Calu3 (cell line): ENCODE measurements at regions not wholly inside any gene's neighbourhood (a gene's known extent, or its start where the extent isn't known, plus 50 kb on each side); places are given as distances from the start of the nearest gene placed in this dataset.

ENCODE experiments used
- BruUV-seq: library from RNA; stranded (reverse); fragments of 400-500 nt; replicated peaks from 2 replicates; lab custom pipeline; 2021; lab: Mats Ljungman, UMichigan
- CTCF ChIA-PET: fragments of 300-600 bp; sonication (Branson Sonifier 250); formaldehyde crosslinking; loops from one replicate; lab custom pipeline; 2022; ENCODE audit warnings: antibody characterized with exemption; lab: Charles Lee
- DNase-seq: peaks from one replicate; pipeline ENCODE4 v3.0.0; 2022
- H3K27ac Mint-ChIP-seq: one replicate; pipeline ENCODE4 v1.8.0; 2022; ENCODE audit warnings: mixed read lengths; ENCODE audit not compliant: unreplicated experiment
- H3K27me3 Mint-ChIP-seq: one replicate; pipeline ENCODE4 v1.8.0; 2022; ENCODE audit warnings: mixed read lengths; ENCODE audit not compliant: unreplicated experiment
- H3K36me3 Mint-ChIP-seq: one replicate; pipeline ENCODE4 v1.8.0; 2022; ENCODE audit warnings: mild to moderate bottlenecking, moderate library complexity, mixed read lengths; ENCODE audit not compliant: insufficient read depth, unreplicated experiment
- H3K4me1 Mint-ChIP-seq: one replicate; pipeline ENCODE4 v1.8.0; 2022; ENCODE audit warnings: mild to moderate bottlenecking, low read depth, mixed read lengths; ENCODE audit not compliant: unreplicated experiment
- H3K4me3 Mint-ChIP-seq: one replicate; pipeline ENCODE4 v1.8.0; 2022; ENCODE audit warnings: mild to moderate bottlenecking, low read depth, moderate library complexity, mixed read lengths; ENCODE audit not compliant: unreplicated experiment
- H3K9me3 Mint-ChIP-seq: one replicate; pipeline ENCODE4 v1.8.0; 2022; ENCODE audit warnings: low read depth, mixed read lengths; ENCODE audit not compliant: unreplicated experiment
- CTCF ChIP-seq: fragments of 200-600 bp; IDR thresholded peaks from one replicate; pipeline ENCODE4 v1.8.0; 2022; ENCODE audit warnings: antibody characterized with exemption; ENCODE audit not compliant: unreplicated experiment
- intact Hi-C: fragments of 100-400 bp; cut with micrococcal nuclease; formaldehyde crosslinking; loops from one replicate; pipeline ENCODE4 v1.10.0; 2022; ENCODE audit not compliant: unreplicated experiment

DNA sequence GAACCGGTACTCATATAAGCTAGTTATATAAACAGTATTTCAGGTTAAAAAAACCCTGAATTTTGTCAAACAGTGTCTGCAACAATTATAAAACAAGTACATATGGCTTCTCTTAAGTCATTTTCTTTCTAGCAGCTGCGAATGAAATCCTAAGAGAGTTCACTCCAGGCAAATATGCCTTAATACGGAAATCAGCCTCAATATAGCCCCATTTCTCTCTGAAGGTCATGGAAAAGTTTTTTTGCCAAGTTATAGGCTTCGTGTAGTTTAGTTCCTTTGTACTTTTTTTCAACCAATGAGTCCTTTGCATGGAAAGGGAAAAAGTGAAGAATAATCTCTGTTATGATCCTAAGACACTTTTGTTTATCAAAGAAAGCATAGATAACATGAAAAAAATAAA, 848.0 kb upstream of the ACO1 start:
- CTCF ChIA-PET, result no interaction called here
- Mint-ChIP-seq H3K36me3 (no peaks in the 10 kb centered on the region), H3K4me3 (no peak overlapping the region), H3K9me3 (no peaks in the 10 kb centered on the region), H3K27me3 (no peaks in the 10 kb centered on the region), H3K4me1 (no peaks in the 10 kb centered on the region), H3K27ac (no peak overlapping the region)
- DNase-seq, result no peak
- TF ChIP-seq CTCF, result no peak
- no TSS peak for BruUV-seq
- intact Hi-C loops, result no loop called here

GRCh38 chr9:31541721-31542281, 842.6 kb upstream of the ACO1 start:
- no TSS peak for BruUV-seq
- intact Hi-C loops, result loop anchor here (10.0 kb wide), 1 partner anchor 57 kb away; no protein-coding TSS in a partner anchor
- Mint-ChIP-seq H3K36me3 (no peaks in the 10 kb centered on the region), H3K27ac (no peak overlapping the region), H3K4me3 (no peak overlapping the region), H3K4me1 (no peaks in the 10 kb centered on the region), H3K27me3 (no peaks in the 10 kb centered on the region), H3K9me3 (no peaks in the 10 kb centered on the region)
- no peak for TF ChIP-seq CTCF
- CTCF ChIA-PET, result interaction anchor here (0.6 kb wide), 1 partner anchor 278 kb away, joined by 8 read pairs; no protein-coding TSS in a partner anchor
- DNase-seq, result no peak

GRCh38 chr9:31542384-31543055, 841.9 kb upstream of the ACO1 start:
- Mint-ChIP-seq H3K4me3 (no peak overlapping the region), H3K9me3 (no peaks in the 10 kb centered on the region), H3K27ac (no peak overlapping the region), H3K27me3 (no peaks in the 10 kb centered on the region), H3K36me3 (no peaks in the 10 kb centered on the region), H3K4me1 (no peaks in the 10 kb centered on the region)
- CTCF ChIA-PET, result interaction anchor here (0.6 kb wide), 1 partner anchor 293 kb away, joined by 4 read pairs; no protein-coding TSS in a partner anchor
- BruUV-seq, result no TSS peak
- no peak for TF ChIP-seq CTCF
- DNase-seq, result peak; percentile 16
- intact Hi-C loops, result loop anchor here (10.0 kb wide), 1 partner anchor 58 kb away; no protein-coding TSS in a partner anchor

DNA sequence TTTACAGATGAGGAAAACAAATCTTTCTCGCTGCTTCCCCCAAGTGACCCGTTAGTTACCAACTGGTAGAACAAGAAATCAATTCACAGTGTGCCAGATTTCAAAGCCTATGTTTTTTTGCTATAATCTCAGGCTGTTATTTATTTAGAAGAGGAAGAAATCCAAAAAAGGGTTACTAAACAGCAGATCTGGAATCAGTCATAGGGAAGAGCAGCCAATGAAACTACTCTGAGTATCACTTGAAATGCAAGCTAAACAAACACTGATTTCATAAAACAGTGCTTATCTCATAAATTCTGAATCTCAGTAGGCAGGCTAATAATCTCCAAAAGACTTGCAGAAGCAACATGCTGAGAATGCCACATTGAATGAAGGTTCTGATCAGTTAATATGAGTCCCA, 829.5 kb upstream of the ACO1 start:
- no peak for TF ChIP-seq CTCF
- Mint-ChIP-seq H3K4me3 (no peak overlapping the region), H3K9me3 (no peaks in the 10 kb centered on the region), H3K36me3 (no peaks in the 10 kb centered on the region), H3K27me3 (no peaks in the 10 kb centered on the region), H3K27ac (no peak overlapping the region), H3K4me1 (no peaks in the 10 kb centered on the region)
- intact Hi-C loops, result no loop called here
- DNase-seq, result no peak
- CTCF ChIA-PET, result no interaction called here
- no TSS peak for BruUV-seq
